IPS DF 6.9 (cell line): ENCODE measurements at regions not wholly inside any gene's neighbourhood (a gene's known extent, or its start where the extent isn't known, plus 50 kb on each side); places are given as distances from the start of the nearest gene placed in this dataset.
"Not testable (repeated sequence)": the region's sequence is repeated elsewhere in the genome, so short reads cannot be mapped to it uniquely, and the experiment has no call there.

ENCODE experiments used
- DNase-seq: peaks from one replicate; pipeline ENCODE4 v3.0.0-alpha.2; 2013; ENCODE audit warnings: low read depth, low spot score
- H3K27ac ChIP-seq: one replicate; pipeline ENCODE4 v1.5.1; 2013; ENCODE audit warnings: low read length, control low read depth
- H3K27me3 ChIP-seq: 2 replicates; pipeline ENCODE4 v1.6.1; 2013; ENCODE audit warnings: mild to moderate bottlenecking, low read length; ENCODE audit not compliant: control insufficient read depth, insufficient read depth
- H3K36me3 ChIP-seq: 2 replicates; pipeline ENCODE4 v1.6.1; 2013; ENCODE audit warnings: low read length; ENCODE audit not compliant: control insufficient read depth, insufficient read depth
- H3K4me1 ChIP-seq: 2 replicates; pipeline ENCODE4 v1.6.1; 2013; ENCODE audit warnings: low read length; ENCODE audit not compliant: control insufficient read depth, insufficient read depth
- H3K4me3 ChIP-seq: 2 replicates; pipeline ENCODE4 v1.5.1; 2013; ENCODE audit warnings: mild to moderate bottlenecking, low read length
- H3K9me3 ChIP-seq: 2 replicates; pipeline ENCODE4 v1.6.1; 2013; ENCODE audit warnings: low read length, inconsistent platforms; ENCODE audit not compliant: control insufficient read depth, insufficient read depth
- WGBS: extraction: QIAGEN DNeasy Blood & Tissue Kit; methylation state at CpG from one replicate; pipeline ENCODE4 v1.1.7; 2013; ENCODE audit warnings: mixed read lengths, missing lambda C conversion rate; ENCODE audit not compliant: insufficient read length, insufficient coverage; 5-methylcytosine and 5-hydroxymethylcytosine counted together

DNA sequence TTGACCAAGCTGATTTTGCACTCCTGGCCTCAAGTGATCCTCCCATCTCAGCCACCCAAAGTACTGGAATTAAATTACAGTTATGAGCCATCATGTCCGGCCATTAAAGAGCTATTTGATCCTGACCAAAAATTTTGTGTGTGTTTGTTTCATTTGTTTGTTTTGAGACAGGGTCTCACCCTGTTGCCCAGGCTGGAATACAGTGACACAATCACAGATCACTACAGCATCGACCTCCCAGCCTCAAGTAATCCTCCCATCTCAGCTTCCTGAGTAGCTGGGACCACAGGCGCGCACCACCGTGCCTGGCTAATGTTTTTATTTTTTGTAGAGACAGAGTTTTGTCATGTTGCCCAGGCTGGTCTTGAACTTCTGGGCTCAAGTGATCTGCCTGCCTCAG lies 82.9 kb upstream of the RBPJ start:
- DNase-seq = no peak
- no peaks in the 10 kb centered on the region for H3K36me3 ChIP-seq
- no peak overlapping the region for H3K27ac ChIP-seq
- H3K9me3 ChIP-seq = no peaks in the 10 kb centered on the region
- no peak overlapping the region for H3K4me3 ChIP-seq
- peaks cover 3% of the 10 kb centered on the region; the same call in 1 of the 2 replicates for H3K4me1 ChIP-seq
- H3K27me3 ChIP-seq = no peaks in the 10 kb centered on the region
- no CpG with 5 or more reads among the region's 5 CpGs for WGBS

DNA sequence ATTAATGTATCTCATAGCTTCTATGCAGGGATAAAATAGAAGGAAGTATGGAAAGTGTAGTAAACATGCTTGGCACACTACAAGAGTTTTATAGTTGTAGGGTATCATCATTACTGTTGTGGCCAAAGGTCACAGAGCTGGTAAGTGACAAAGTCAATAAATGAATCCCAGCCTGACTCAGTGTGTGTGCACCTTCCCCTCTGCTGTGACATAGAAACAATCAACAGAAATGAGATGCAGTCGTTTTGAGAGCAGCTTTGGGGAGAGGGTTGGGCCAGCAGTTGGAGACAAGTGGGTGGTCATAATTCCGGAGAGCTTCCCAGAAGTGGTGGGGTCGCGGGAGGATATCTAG lies 82.4 kb upstream of the RBPJ start:
- Histone ChIP-seq H3K27ac (no peak overlapping the region), H3K27me3 (no peaks in the 10 kb centered on the region), H3K9me3 (no peaks in the 10 kb centered on the region), H3K4me1 (peaks cover 3% of the 10 kb centered on the region; the same call in 1 of the 2 replicates), H3K4me3 (no peak overlapping the region), H3K36me3 (no peaks in the 10 kb centered on the region)
- DNase-seq = no peak
- WGBS = no CpG with 5 or more reads among the region's 4 CpGs

DNA sequence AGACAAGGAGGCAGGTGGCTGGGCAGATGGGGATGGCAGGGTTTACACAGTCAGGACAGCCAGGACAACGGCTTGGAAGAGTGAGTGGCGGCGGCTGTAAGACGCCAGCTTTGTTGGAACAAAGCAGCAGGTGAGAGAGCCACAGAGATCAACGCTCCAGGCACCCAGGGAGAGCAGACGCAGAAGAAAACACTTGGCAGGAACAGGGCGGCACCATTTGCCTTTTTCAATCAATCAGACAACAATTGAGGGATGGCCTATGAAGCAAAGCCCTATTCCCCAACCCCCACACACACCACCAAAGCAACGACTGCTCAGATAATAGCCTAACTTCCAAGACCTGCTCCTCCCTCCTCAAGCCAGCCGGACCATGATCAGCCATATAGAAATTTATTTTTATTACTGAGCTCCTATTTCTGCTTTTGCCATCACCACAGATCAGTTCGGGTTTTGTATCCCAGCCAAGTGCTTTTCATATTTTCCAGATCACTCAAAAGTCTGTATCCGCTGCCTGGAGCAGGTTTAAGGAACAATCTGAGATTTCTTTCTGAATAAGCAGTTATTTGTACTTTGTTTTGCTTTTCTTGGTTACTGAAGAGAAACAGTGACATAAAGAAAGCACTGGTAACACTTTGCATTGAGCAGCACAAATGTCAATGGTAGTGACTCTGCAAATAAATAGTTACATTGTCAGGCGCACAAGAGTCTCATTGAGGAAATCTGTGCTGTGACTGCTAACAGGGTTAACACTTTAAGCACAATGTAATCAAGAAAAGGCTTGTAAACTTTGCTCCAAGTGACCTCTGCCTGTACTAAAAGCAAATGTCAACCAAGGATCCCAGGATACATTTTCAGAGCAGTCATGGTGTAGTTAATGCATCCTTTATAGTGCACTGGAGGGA lies 81.8 kb upstream of the RBPJ start:
- H3K27ac ChIP-seq = no peak overlapping the region
- H3K27me3 ChIP-seq = no peaks in the 10 kb centered on the region
- H3K36me3 ChIP-seq = no peaks in the 10 kb centered on the region
- peaks cover 3% of the 10 kb centered on the region; the same call in 1 of the 2 replicates for H3K4me1 ChIP-seq
- no peaks in the 10 kb centered on the region for H3K9me3 ChIP-seq
- H3K4me3 ChIP-seq = no peak overlapping the region
- DNase-seq = no peak
- WGBS = no CpG with 5 or more reads among the region's 12 CpGs

DNA sequence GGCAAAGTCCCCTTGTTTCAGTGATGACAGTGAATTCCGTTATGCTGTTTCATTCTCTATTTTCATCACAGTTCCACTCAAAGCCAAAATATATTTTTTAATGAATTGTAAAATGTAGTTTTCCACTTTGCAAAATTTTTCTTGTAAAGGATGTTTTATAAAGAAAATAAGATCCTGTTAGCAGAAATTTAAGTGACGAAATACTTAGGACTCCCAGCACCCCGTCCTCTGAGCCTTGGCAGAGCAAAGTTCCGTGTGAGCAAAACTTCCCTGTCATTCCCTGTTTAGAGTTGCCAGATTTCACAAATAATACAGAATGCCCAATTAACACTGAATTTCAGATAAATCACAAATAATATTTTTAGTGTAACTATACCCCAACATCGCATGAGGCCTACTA lies 81.0 kb upstream of the RBPJ start:
- WGBS = no CpG with 5 or more reads among the region's 5 CpGs
- H3K27ac ChIP-seq = no peak overlapping the region
- H3K27me3 ChIP-seq = no peaks in the 10 kb centered on the region
- peaks cover 3% of the 10 kb centered on the region; the same call in 1 of the 2 replicates for H3K4me1 ChIP-seq
- H3K9me3 ChIP-seq = no peaks in the 10 kb centered on the region
- no peaks in the 10 kb centered on the region for H3K36me3 ChIP-seq
- no peak overlapping the region for H3K4me3 ChIP-seq
- DNase-seq = no peak

DNA sequence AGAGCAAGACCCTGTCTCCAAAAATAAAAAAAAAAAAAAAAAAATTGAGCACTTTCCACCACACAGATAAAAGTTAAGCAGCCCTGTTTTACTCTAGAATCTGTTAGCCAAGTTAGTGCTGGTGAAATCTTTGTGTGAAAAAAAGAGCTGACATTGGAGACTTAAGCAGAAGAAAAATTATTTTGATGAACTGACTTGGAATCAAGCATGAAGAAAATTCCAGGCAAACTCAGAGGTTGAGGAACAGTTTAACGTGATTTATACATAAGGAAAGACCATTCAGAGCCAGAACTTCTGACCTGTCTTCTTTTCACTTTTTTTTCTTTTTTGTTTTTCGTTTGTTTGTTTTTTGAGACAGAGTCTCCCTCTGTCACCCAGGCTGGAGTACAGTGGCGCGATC lies 79.6 kb upstream of the RBPJ start:
- no peaks in the 10 kb centered on the region for H3K9me3 ChIP-seq
- H3K4me3 ChIP-seq = no peak overlapping the region
- DNase-seq = no peak
- WGBS = no CpG with 5 or more reads among the region's 4 CpGs
- H3K27ac ChIP-seq = no peak overlapping the region
- no peaks in the 10 kb centered on the region for H3K36me3 ChIP-seq
- no peaks in the 10 kb centered on the region for H3K27me3 ChIP-seq
- H3K4me1 ChIP-seq = peaks cover 3% of the 10 kb centered on the region; the same call in 1 of the 2 replicates

DNA sequence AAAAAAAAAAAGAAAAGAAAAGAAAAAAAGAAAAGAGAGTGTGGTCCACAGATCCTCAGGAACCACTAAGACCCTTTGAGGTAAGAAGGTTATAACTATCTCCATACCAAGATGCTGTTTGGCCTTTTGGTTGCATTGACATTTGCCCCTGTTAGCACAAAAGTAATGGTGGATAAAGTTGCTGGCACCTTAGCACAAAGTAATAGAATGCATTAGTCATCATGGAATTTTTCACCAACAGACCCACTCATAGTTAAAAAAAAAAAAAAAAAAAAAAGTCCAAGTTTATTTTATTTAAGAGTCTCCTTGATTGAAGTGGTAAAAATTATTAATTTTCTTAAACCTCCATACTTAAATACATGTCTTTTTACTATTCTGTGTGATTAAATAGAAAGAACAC lies 78.4 kb upstream of the RBPJ start:
- no peak for DNase-seq
- Histone ChIP-seq H3K27ac (no peak overlapping the region), H3K9me3 (no peaks in the 10 kb centered on the region), H3K27me3 (no peaks in the 10 kb centered on the region), H3K4me1 (peaks cover 3% of the 10 kb centered on the region; the same call in 1 of the 2 replicates), H3K36me3 (no peaks in the 10 kb centered on the region), H3K4me3 (no peak overlapping the region)

DNA sequence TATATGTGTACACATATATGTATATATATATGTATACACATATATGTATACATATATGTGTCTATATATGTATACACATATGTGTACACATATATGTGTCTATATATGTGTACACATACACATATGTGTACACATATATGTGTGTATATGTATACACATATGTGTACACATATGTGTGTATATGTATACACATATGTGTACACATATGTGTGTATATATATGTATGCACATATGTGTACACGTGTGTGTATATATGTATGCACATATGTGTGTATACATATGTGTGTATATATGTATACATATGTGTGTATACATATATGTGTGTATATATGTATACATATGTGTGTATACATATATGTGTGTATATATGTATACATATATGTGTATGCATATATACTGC lies 76.7 kb upstream of the RBPJ start:
- not testable (repeated sequence) for H3K4me1 ChIP-seq, DNase-seq, H3K4me3 ChIP-seq, H3K27ac ChIP-seq, H3K9me3 ChIP-seq, H3K27me3 ChIP-seq, H3K36me3 ChIP-seq
- WGBS = no CpG with 5 or more reads among the region's 1 CpG

DNA sequence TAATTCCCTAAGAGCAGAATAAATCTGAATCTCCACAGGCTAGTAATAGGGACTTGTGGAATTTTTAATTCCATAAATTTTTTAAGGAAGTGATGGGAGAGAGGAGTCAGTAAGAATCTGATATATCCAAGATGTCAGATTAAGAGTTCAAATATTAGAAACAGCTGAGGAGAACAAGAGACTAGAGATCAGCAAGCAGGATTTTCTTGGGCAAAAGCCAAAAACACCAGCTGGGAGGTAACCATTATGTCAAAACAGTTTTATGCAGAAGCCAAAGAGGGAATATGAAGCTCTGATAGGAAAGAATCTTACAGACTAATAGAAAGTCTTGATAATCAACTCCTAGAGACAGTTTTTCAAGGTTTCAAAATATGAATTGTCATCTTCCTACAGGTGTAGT lies 72.2 kb upstream of the RBPJ start:
- H3K4me3 ChIP-seq = no peak overlapping the region
- no peaks in the 10 kb centered on the region for H3K27me3 ChIP-seq
- no peak for DNase-seq
- H3K36me3 ChIP-seq = no peaks in the 10 kb centered on the region
- no peak overlapping the region for H3K27ac ChIP-seq
- H3K9me3 ChIP-seq = no peaks in the 10 kb centered on the region
- H3K4me1 ChIP-seq = no peaks in the 10 kb centered on the region

DNA sequence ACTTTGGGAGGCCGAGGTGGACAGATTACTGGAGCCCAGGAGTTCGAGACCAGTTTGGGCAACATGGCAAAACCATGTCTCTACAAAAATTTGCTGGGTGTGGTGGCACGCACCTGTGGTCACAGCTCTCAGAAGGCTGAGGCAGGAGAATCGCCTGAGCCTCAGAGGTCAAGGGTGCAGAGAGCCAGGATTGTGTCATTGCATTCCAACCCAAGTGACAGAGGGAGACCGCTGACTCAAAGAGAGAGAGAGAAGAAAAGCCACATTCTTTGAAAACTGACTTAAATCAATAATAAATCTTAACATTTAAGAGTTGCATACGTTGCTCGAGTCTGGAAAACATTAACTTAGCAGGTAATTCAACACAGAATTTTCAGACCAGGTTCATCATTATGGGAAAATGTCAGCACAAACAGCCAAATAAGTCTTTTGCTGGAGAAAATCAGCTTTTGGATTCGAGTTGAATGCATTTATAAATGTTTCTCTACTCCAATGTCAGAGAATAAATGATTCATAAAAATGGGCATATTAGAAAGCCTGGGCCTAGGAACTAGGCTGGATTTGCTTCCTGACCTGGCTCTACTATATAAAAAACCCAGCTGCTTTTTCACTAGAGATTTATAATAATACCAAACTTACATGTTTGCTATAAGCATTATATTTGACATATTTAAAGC lies 68.3 kb upstream of the RBPJ start:
- H3K9me3 ChIP-seq = no peaks in the 10 kb centered on the region
- DNase-seq = no peak
- H3K36me3 ChIP-seq = no peaks in the 10 kb centered on the region
- H3K27me3 ChIP-seq = no peaks in the 10 kb centered on the region
- no peaks in the 10 kb centered on the region for H3K4me1 ChIP-seq
- H3K27ac ChIP-seq = no peak overlapping the region
- WGBS = no CpG with 5 or more reads among the region's 8 CpGs
- no peak overlapping the region for H3K4me3 ChIP-seq

DNA sequence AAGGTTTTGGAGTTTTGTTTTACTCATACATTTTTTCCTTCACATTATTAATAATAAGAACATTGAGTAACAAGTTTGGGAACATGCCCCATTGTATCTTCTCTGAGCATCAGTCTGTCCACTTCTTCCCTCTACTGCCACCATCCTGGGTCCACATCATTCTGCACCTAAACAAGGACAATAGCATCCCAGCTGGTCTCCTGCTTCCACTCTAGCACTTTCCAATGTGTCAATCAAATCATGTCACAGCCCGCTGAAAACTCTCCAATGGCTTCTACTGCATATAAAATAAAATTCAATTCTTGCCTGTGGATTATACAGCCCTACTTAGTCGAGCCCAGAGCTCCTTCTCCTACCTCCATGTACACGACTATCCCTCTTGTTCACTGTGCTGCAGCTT lies 66.8 kb upstream of the RBPJ start:
- no CpG with 5 or more reads among the region's 3 CpGs for WGBS

DNA sequence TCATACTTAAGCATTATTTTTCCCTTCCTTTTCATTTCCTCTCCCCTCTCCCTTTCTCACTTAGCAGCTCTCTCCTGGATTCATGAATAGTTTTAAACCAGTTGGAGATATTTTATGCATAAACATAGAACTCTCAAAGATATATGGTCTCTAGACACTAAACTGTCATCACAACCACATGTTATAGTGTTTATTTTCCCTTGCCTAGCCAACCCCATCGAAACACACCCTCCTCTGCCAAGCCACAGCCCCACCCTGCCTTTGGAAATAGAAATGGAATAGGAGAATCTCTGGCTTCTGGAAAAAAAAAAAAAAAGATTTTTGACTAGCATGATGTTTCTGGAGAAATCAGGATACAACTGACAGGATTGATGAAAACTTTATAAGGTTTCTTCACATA lies 64.8 kb upstream of the RBPJ start:
- Histone ChIP-seq H3K36me3 (no peaks in the 10 kb centered on the region), H3K27me3 (no peaks in the 10 kb centered on the region), H3K9me3 (no peaks in the 10 kb centered on the region), H3K4me3 (no peak overlapping the region), H3K4me1 (no peaks in the 10 kb centered on the region), H3K27ac (no peak overlapping the region)
- no CpG with 5 or more reads among the region's 1 CpG for WGBS
- DNase-seq = no peak

More for the DNA sequence above, 66.8 kb upstream of the RBPJ start:
- H3K4me1 ChIP-seq = no peaks in the 10 kb centered on the region
- DNase-seq = no peak
- H3K27ac ChIP-seq = no peak overlapping the region
- H3K9me3 ChIP-seq = no peaks in the 10 kb centered on the region
- no peaks in the 10 kb centered on the region for H3K36me3 ChIP-seq
- no peak overlapping the region for H3K4me3 ChIP-seq
- no peaks in the 10 kb centered on the region for H3K27me3 ChIP-seq
